Progenitor cell of endocrine pancreas (in vitro differentiated cells): ENCODE measurements at regions not wholly inside any gene's neighbourhood (a gene's known extent, or its start where the extent isn't known, plus 50 kb on each side); places are given as distances from the start of the nearest gene placed in this dataset.

Experiments used
- DNase-seq: peaks from one replicate; pipeline ENCODE4 v3.0.0; 2021; ENCODE audit warnings: low spot score; ENCODE audit not compliant: unreplicated experiment
- H3K27ac Mint-ChIP-seq: 2 replicates; pipeline ENCODE4 v1.8.0; 2021; ENCODE audit warnings: mild to moderate bottlenecking, moderate library complexity, mixed read lengths
- H3K27me3 Mint-ChIP-seq: 2 replicates; pipeline ENCODE4 v1.8.0; 2021; ENCODE audit warnings: mixed read lengths
- H3K36me3 Mint-ChIP-seq: 2 replicates; pipeline ENCODE4 v1.8.0; 2022; ENCODE audit warnings: mixed read lengths; ENCODE audit not compliant: insufficient read depth
- H3K4me1 Mint-ChIP-seq: 2 replicates; pipeline ENCODE4 v1.8.0; 2021; ENCODE audit warnings: low read depth, mixed read lengths
- H3K4me3 Mint-ChIP-seq: 2 replicates; pipeline ENCODE4 v1.8.0; 2021; ENCODE audit warnings: low read depth, mild to moderate bottlenecking, moderate library complexity, mixed read lengths
- H3K9me3 Mint-ChIP-seq: 2 replicates; pipeline ENCODE4 v1.8.0; 2021; ENCODE audit warnings: low read depth, mixed read lengths
- CTCF ChIP-seq: fragments of 200-600 bp; sonication (generic); IDR thresholded peaks from one replicate; pipeline ENCODE4 v1.5.0; 2021; ENCODE audit warnings: antibody characterized with exemption, mild to moderate bottlenecking; ENCODE audit not compliant: unreplicated experiment

- Mint-ChIP-seq H3K4me1 (peaks cover 26% of the 10 kb centered on the region), H3K4me3 (no peak overlapping the region), H3K27me3 (no peaks in the 10 kb centered on the region), H3K27ac (peak overlapping the region; percentile 77), H3K36me3 (no peaks in the 10 kb centered on the region), H3K9me3 (peaks cover 7% of the 10 kb centered on the region)
- DNase-seq = no peak
- no peak for TF ChIP-seq CTCF
Observed at GRCh38 chr13:79637133-79637763, 156.3 kb downstream of the NDFIP2 start.

GRCh38 chr13:79631051-79631659, 150.2 kb downstream of the NDFIP2 start:
- DNase-seq = no peak
- peak; percentile 16 for TF ChIP-seq CTCF
- Mint-ChIP-seq H3K27me3 (no peaks in the 10 kb centered on the region), H3K27ac (no peak overlapping the region), H3K4me1 (peaks cover 4% of the 10 kb centered on the region), H3K36me3 (no peaks in the 10 kb centered on the region), H3K9me3 (peaks cover 9% of the 10 kb centered on the region), H3K4me3 (no peak overlapping the region)

GRCh38 chr13:79628463-79628862, 147.5 kb downstream of the NDFIP2 start:
- Mint-ChIP-seq H3K36me3 (peaks cover 2% of the 10 kb centered on the region), H3K27ac (no peak overlapping the region), H3K4me3 (no peak overlapping the region), H3K4me1 (peaks cover 14% of the 10 kb centered on the region), H3K27me3 (no peaks in the 10 kb centered on the region), H3K9me3 (peaks cover 8% of the 10 kb centered on the region)
- no peak for DNase-seq
- TF ChIP-seq CTCF = no peak

GRCh38 chr13:79626924-79627323, 146.0 kb downstream of the NDFIP2 start:
- TF ChIP-seq CTCF = no peak
- DNase-seq = no peak
- no peak overlapping the region for H3K4me3 Mint-ChIP-seq

GRCh38 chr13:79625517-79625916, 144.6 kb downstream of the NDFIP2 start:
- H3K4me3 Mint-ChIP-seq = no peak overlapping the region
- peaks cover 11% of the 10 kb centered on the region for H3K9me3 Mint-ChIP-seq
- peaks cover 3% of the 10 kb centered on the region for H3K36me3 Mint-ChIP-seq

More at GRCh38 chr13:79626924-79627323, 146.0 kb downstream of the NDFIP2 start:
- Mint-ChIP-seq H3K27ac (no peak overlapping the region), H3K4me1 (peaks cover 23% of the 10 kb centered on the region), H3K36me3 (peaks cover 2% of the 10 kb centered on the region), H3K27me3 (no peaks in the 10 kb centered on the region), H3K9me3 (peaks cover 5% of the 10 kb centered on the region)

More at GRCh38 chr13:79625517-79625916, 144.6 kb downstream of the NDFIP2 start:
- no peak for TF ChIP-seq CTCF
- Mint-ChIP-seq H3K27me3 (no peaks in the 10 kb centered on the region), H3K4me1 (peaks cover 25% of the 10 kb centered on the region), H3K27ac (no peak overlapping the region)
- DNase-seq = no peak
